ENCODE measurements at regions not wholly inside any gene's neighbourhood (a gene's known extent, or its start where the extent isn't known, plus 50 kb on each side); places are given as distances from the start of the nearest gene placed in this dataset.

DNA sequence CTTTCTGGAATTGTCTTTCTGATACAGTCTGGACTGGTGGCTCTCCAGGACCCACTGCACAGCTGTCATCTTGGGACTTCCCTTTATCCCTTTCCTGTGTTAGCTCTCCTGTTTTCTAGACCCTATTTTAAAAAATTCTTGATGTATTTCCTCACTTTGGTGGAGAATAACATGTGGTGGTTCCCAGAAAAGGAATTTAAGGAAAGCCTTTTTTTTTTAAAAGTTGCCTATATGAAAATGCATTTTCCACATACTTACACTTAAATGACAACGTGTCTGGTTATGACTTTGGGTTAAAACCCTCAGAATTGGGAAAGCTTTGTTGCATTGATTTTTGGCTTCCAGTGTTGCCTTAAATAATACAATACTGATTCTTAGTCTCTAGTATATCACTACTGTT is 400.7 kb downstream of the TMEM135 start (continued):
- TF ChIP-seq, protein P1, sequence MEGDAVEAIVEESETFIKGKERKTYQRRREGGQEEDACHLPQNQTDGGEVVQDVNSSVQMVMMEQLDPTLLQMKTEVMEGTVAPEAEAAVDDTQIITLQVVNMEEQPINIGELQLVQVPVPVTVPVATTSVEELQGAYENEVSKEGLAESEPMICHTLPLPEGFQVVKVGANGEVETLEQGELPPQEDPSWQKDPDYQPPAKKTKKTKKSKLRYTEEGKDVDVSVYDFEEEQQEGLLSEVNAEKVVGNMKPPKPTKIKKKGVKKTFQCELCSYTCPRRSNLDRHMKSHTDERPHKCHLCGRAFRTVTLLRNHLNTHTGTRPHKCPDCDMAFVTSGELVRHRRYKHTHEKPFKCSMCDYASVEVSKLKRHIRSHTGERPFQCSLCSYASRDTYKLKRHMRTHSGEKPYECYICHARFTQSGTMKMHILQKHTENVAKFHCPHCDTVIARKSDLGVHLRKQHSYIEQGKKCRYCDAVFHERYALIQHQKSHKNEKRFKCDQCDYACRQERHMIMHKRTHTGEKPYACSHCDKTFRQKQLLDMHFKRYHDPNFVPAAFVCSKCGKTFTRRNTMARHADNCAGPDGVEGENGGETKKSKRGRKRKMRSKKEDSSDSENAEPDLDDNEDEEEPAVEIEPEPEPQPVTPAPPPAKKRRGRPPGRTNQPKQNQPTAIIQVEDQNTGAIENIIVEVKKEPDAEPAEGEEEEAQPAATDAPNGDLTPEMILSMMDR (conservative IDR thresholded peaks at IDR 0.05; ENCODE audit: low read depth in 2 of 2), result no peak
- no peak for TF ChIP-seq NANOG (IDR thresholded peaks at IDR 0.05; ENCODE audit: borderline replicate concordance)
- TF ChIP-seq, protein P2, sequence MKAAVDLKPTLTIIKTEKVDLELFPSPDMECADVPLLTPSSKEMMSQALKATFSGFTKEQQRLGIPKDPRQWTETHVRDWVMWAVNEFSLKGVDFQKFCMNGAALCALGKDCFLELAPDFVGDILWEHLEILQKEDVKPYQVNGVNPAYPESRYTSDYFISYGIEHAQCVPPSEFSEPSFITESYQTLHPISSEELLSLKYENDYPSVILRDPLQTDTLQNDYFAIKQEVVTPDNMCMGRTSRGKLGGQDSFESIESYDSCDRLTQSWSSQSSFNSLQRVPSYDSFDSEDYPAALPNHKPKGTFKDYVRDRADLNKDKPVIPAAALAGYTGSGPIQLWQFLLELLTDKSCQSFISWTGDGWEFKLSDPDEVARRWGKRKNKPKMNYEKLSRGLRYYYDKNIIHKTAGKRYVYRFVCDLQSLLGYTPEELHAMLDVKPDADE (IDR thresholded peaks at IDR 0.05), result no peak

DNA sequence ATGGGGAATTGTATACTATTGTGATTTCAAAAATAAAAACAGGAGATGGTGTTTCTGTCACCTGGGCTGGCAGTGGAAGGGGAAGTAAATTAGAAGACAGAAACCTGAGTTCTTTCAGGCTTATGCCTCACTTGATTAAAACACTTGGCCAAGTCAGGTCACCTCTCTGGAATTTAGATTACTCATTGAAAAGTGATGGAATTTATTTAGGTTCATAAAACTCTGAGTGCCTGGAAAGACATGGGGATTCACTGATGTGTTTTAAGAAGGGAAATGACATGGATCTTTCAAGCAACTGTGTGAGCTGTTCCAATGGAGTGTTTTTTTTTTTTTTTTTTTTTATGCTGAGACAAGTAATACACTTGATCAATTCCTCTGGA is 400.1 kb downstream of the TMEM135 start:
- no peaks in the 10 kb centered on the region for H3K4me1 Mint-ChIP-seq
- Histone ChIP-seq H3K79me2 (replicated peaks; ENCODE audit: insufficient read depth) (no peaks in the 10 kb centered on the region), H3F3A (replicated peaks; ENCODE audit: low read depth) (no peaks in the 10 kb centered on the region), H3K4me1 (ENCODE audit: insufficient read depth) (no peaks in the 10 kb centered on the region), H3K4me3 (no peak overlapping the region), H4K20me1 (replicated peaks; ENCODE audit: insufficient read depth) (no peaks in the 10 kb centered on the region), H3K27ac (ENCODE audit: low read depth) (no peak overlapping the region), H3K36me3 (ENCODE audit: insufficient read depth) (no peaks in the 10 kb centered on the region), H3K27me3 (ENCODE audit: insufficient read depth) (no peaks in the 10 kb centered on the region), H2AFZ (no peak overlapping the region), H3K9me2 (ENCODE audit: insufficient read depth) (no peaks in the 10 kb centered on the region), H3K4me2 (no peak overlapping the region)
- no peaks in the 10 kb centered on the region for H3K36me3 Mint-ChIP-seq (ENCODE audit: low read depth)
- no peak overlapping the region for H3K4me3 Mint-ChIP-seq
- no peaks in the 10 kb centered on the region; the same call in 2 of the 3 replicates for H3K9me3 Mint-ChIP-seq
- no peak overlapping the region for H3K27ac Mint-ChIP-seq
- H3K27me3 Mint-ChIP-seq (ENCODE audit: insufficient read depth, low read depth, poor library complexity), result no peaks in the 10 kb centered on the region
- ATAC-seq (no peak), DNase-seq (ENCODE audit: low spot score) (no peak)
- TF ChIP-seq CREB1 (CRISPR knock-in tag; IDR thresholded peaks at IDR 0.05; ENCODE audit: low read depth) (no peak), ZNF114 (CRISPR knock-in tag; IDR thresholded peaks at IDR 0.05) (no peak), NANOG (IDR thresholded peaks at IDR 0.05; ENCODE audit: borderline replicate concordance) (no peak), POLR2AphosphoS5 (IDR thresholded peaks at IDR 0.05; ENCODE audit: low read depth) (no peak), ZNF331 (CRISPR knock-in tag; IDR thresholded peaks at IDR 0.05; ENCODE audit: low read depth) (no peak), EZH2 (IDR thresholded peaks at IDR 0.05; ENCODE audit: low read depth, unreplicated experiment) (no peak), JUNB (IDR thresholded peaks at IDR 0.05; ENCODE audit: unreplicated experiment) (no peak)
- TF ChIP-seq, protein P3, sequence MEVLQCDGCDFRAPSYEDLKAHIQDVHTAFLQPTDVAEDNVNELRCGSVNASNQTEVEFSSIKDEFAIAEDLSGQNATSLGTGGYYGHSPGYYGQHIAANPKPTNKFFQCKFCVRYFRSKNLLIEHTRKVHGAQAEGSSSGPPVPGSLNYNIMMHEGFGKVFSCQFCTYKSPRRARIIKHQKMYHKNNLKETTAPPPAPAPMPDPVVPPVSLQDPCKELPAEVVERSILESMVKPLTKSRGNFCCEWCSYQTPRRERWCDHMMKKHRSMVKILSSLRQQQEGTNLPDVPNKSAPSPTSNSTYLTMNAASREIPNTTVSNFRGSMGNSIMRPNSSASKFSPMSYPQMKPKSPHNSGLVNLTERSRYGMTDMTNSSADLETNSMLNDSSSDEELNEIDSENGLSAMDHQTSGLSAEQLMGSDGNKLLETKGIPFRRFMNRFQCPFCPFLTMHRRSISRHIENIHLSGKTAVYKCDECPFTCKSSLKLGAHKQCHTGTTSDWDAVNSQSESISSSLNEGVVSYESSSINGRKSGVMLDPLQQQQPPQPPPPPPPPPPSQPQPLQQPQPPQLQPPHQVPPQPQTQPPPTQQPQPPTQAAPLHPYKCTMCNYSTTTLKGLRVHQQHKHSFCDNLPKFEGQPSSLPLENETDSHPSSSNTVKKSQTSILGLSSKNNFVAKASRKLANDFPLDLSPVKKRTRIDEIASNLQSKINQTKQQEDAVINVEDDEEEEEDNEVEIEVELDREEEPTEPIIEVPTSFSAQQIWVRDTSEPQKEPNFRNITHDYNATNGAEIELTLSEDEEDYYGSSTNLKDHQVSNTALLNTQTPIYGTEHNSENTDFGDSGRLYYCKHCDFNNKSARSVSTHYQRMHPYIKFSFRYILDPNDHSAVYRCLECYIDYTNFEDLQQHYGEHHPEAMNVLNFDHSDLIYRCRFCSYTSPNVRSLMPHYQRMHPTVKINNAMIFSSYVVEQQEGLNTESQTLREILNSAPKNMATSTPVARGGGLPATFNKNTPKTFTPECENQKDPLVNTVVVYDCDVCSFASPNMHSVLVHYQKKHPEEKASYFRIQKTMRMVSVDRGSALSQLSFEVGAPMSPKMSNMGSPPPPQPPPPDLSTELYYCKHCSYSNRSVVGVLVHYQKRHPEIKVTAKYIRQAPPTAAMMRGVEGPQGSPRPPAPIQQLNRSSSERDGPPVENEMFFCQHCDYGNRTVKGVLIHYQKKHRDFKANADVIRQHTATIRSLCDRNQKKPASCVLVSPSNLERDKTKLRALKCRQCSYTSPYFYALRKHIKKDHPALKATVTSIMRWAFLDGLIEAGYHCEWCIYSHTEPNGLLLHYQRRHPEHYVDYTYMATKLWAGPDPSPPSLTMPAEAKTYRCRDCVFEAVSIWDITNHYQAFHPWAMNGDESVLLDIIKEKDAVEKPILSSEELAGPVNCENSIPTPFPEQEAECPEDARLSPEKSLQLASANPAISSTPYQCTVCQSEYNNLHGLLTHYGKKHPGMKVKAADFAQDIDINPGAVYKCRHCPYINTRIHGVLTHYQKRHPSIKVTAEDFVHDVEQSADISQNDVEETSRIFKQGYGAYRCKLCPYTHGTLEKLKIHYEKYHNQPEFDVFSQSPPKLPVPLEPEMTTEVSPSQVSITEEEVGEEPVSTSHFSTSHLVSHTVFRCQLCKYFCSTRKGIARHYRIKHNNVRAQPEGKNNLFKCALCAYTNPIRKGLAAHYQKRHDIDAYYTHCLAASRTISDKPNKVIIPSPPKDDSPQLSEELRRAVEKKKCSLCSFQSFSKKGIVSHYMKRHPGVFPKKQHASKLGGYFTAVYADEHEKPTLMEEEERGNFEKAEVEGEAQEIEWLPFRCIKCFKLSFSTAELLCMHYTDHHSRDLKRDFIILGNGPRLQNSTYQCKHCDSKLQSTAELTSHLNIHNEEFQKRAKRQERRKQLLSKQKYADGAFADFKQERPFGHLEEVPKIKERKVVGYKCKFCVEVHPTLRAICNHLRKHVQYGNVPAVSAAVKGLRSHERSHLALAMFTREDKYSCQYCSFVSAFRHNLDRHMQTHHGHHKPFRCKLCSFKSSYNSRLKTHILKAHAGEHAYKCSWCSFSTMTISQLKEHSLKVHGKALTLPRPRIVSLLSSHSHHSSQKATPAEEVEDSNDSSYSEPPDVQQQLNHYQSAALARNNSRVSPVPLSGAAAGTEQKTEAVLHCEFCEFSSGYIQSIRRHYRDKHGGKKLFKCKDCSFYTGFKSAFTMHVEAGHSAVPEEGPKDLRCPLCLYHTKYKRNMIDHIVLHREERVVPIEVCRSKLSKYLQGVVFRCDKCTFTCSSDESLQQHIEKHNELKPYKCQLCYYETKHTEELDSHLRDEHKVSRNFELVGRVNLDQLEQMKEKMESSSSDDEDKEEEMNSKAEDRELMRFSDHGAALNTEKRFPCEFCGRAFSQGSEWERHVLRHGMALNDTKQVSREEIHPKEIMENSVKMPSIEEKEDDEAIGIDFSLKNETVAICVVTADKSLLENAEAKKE (CRISPR knock-in tag; IDR thresholded peaks at IDR 0.05), result no peak
- TF ChIP-seq, protein P2 (IDR thresholded peaks at IDR 0.05), result no peak

All from GM23338 (cell line).